HCT116 (cell line): ENCODE measurements at regions not wholly inside any gene's neighbourhood (a gene's known extent, or its start where the extent isn't known, plus 50 kb on each side); places are given as distances from the start of the nearest gene placed in this dataset.

Experiments used
- ATAC-seq: fragments of 200-7000 bp; cut with Tn5 transposase; 2 replicates; pipeline ENCODE4 v1.9.1; 2020; ENCODE audit warnings: mild to moderate bottlenecking, moderate library complexity
- BruUV-seq: library from RNA; stranded (reverse); fragments of 400-500 nt; replicated peaks from 2 replicates; lab custom pipeline; 2021; lab: Mats Ljungman, UMichigan
- CTCF ChIA-PET: fragments of 300-600 bp; sonication (Branson Sonifier 250); formaldehyde crosslinking; loops from one replicate; lab custom pipeline; 2021; ENCODE audit warnings: antibody characterized with exemption; lab: Charles Lee
- POLR2A ChIA-PET: fragments of 300-600, 350-600 bp; sonication (Branson Sonifier 250); formaldehyde crosslinking; loops from one replicate; lab custom pipeline; 2021; ENCODE audit warnings: antibody characterized with exemption; lab: Charles Lee
- RAD21 ChIA-PET, 2 experiments: fragments of 300-600 bp; sonication (Branson Sonifier 250); formaldehyde crosslinking; loops; one replicate each; lab custom pipeline; 2023; ENCODE audit warnings: low total read pairs in 2 of 2; ENCODE audit not compliant: uncharacterized antibody in 2 of 2, unreplicated experiment in 2 of 2, low non-redundant PET in 1 of 2; lab: Charles Lee
- DNase-seq: peaks from one replicate; pipeline ENCODE4 v3.0.0-alpha.2; 2010; ENCODE audit warnings: low read depth, low spot score
- H2AFZ ChIP-seq: fragments of 200-600 bp; shearing (Covaris generic), sonication (generic); 2 replicates; pipeline ENCODE4 v1.6.1; 2017; ENCODE audit warnings: low read depth, mixed run types, mixed read lengths, antibody characterized with exemption, low read length; ENCODE audit not compliant: poor library complexity, severe bottlenecking
- H3K27ac ChIP-seq: 2 replicates; pipeline ENCODE4 v1.5.1; 2012; ENCODE audit warnings: low read depth, low read length
- H3K27me3 ChIP-seq: fragments of 200-600 bp; sonication (generic); 2 replicates; pipeline ENCODE4 v1.6.1; 2016; ENCODE audit warnings: mixed run types, low read length, mixed read lengths; ENCODE audit not compliant: insufficient read depth
- H3K36me3 ChIP-seq, 2 experiments: fragments of 200-500 bp in 1 of 2; fragments of 200-600 bp in 1 of 2; sonication (Bioruptor generic) in 1 of 2; sonication (generic) in 1 of 2; 2 replicates each; pipeline versions ENCODE4 v1.5.1 to v1.6.1; 2014 to 2016; ENCODE audit warnings: low read length in 2 of 2, inconsistent platforms in 1 of 2, mixed read lengths in 1 of 2, mixed run types in 1 of 2; ENCODE audit not compliant: insufficient read depth in 2 of 2, control insufficient read depth in 1 of 2
- H3K4me1 ChIP-seq, 2 experiments: fragments of 200-600 bp in 1 of 2; sonication (generic) in 1 of 2; 2 replicates each; pipeline versions ENCODE4 v1.5.1 to v1.6.1; 2012 to 2017; ENCODE audit warnings: low read length in 2 of 2, inconsistent platforms in 1 of 2, mild to moderate bottlenecking in 1 of 2, mixed read lengths in 1 of 2, mixed run types in 1 of 2, moderate library complexity in 1 of 2; ENCODE audit not compliant: insufficient read depth in 2 of 2, control insufficient read depth in 1 of 2
- H3K4me2 ChIP-seq: fragments of 200-600 bp; sonication (generic); 2 replicates; pipeline ENCODE4 v1.6.1; 2017; ENCODE audit warnings: mixed run types, low read length, mixed read lengths
- H3K4me3 ChIP-seq, 2 experiments: fragments of 200-600 bp in 1 of 2; sonication (generic) in 1 of 2; replicated peaks in 1 of 2; 2 replicates each; pipeline ENCODE4 v1.5.1; 2011 to 2016; ENCODE audit warnings: low read length in 2 of 2, control low read depth in 1 of 2, low read depth in 1 of 2, mild to moderate bottlenecking in 1 of 2, mixed read lengths in 1 of 2, mixed run types in 1 of 2
- H3K79me2 ChIP-seq: fragments of 200-600 bp; sonication (generic); 2 replicates; pipeline ENCODE4 v1.6.1; 2017; ENCODE audit warnings: mild to moderate bottlenecking, mixed run types, low read length, moderate library complexity, mixed read lengths; ENCODE audit not compliant: insufficient read depth
- H3K9ac ChIP-seq: fragments of 200-600 bp; sonication (generic); 2 replicates; pipeline ENCODE4 v1.6.1; 2016; ENCODE audit warnings: low read length, mixed read lengths
- H3K9me2 ChIP-seq: fragments of 200-600 bp; sonication (generic), shearing (Covaris generic); 2 replicates; pipeline ENCODE4 v1.6.1; 2017; ENCODE audit warnings: mixed run types, mild to moderate bottlenecking, moderate library complexity; ENCODE audit not compliant: insufficient read depth
- H3K9me3 ChIP-seq, 2 experiments: fragments of 200-500 bp in 1 of 2; fragments of 200-600 bp in 1 of 2; sonication (Bioruptor generic) in 1 of 2; sonication (generic) in 1 of 2; 2 replicates each; pipeline ENCODE4 v1.6.1; 2014 to 2017; ENCODE audit warnings: low read length in 2 of 2, mixed read lengths in 2 of 2, inconsistent platforms in 1 of 2, low read depth in 1 of 2, mild to moderate bottlenecking in 1 of 2, mixed run types in 1 of 2, moderate library complexity in 1 of 2; ENCODE audit not compliant: control insufficient read depth in 1 of 2, insufficient read depth in 1 of 2
- H4K20me1 ChIP-seq: fragments of 200-600 bp; sonication (generic), shearing (Covaris generic); 2 replicates; pipeline ENCODE4 v1.6.1; 2017; ENCODE audit warnings: mixed run types, mild to moderate bottlenecking, moderate library complexity; ENCODE audit not compliant: insufficient read depth
- CBX3 ChIP-seq: IDR thresholded peaks from 2 replicates; pipeline ENCODE4 v1.6.1; 2012; ENCODE audit warnings: low read depth
- EZH2 ChIP-seq: fragments of 200-600 bp; sonication (generic); IDR thresholded peaks from 2 replicates; pipeline ENCODE4 v1.6.1; 2017; ENCODE audit warnings: antibody characterized with exemption, mixed run types
- RAD21 ChIP-seq: IDR thresholded peaks from 2 replicates; pipeline ENCODE4 v1.6.1; 2012; ENCODE audit warnings: low read depth, mild to moderate bottlenecking
- ZNF274 ChIP-seq: fragments of 200-500 bp; sonication (Bioruptor generic); IDR thresholded peaks from 2 replicates; pipeline ENCODE4 v1.6.1; 2014; ENCODE audit warnings: mild to moderate bottlenecking, low read depth, low read length, inconsistent platforms
- intact Hi-C: fragments of 100-400 bp; cut with micrococcal nuclease; formaldehyde crosslinking; loops from 2 replicates; pipeline ENCODE4 v1.10.0; 2022
- TF ChIP-seq, protein P1 (sequence below): IDR thresholded peaks from 2 replicates; pipeline ENCODE4 v1.6.1; 2012; ENCODE audit warnings: low read depth

DNA sequence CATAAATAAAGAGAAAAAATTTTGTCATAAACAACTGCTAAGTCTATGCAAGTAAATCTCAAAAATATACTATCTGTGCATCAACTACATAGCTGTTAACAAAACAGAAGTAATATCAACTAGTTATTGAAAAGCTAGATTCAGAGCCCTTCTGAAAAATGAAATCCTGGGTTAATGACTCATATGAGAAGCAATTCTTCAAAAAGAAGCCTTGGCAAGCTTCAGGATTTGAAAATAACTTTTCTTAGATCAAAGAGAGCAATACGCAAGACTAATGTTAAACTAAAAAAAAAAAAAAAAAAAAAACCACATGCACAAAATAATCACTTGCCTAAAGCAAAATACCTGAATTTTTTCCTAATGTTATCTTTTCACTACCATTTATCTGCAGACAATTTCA lies 566.1 kb upstream of the BOD1L1 start (continued):
- TF ChIP-seq CBX3 (no peak), EZH2 (no peak), RAD21 (no peak)
- TF ChIP-seq, all 23 proteins: peak for 0

DNA sequence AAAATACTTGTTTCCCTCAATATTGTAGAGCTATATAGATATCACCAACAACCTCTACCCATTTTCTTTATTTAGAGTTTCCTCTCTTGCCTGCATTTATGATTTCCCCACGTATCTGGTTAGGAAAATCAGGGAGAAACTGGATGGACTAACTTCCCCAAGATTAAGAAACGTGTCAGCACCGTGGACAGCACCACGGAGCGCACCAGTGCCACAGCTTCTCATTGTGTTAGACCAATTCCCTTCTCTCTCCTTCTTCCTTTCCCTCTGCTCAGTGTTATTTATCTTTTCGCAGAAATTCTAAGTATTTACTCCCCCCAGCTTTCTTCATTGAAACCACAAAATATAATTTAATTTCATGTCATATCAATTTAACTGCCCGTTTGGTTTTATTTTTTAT lies 568.6 kb upstream of the BOD1L1 start:
- Histone ChIP-seq H3K9me3 (peaks cover 0 to 31% of the 10 kb centered on the region in 2 experiments; a peak in 3 of 4 replicates), H3K27ac (no peak overlapping the region), H3K36me3 (no peaks in the 10 kb centered on the region), H3K79me2 (no peaks in the 10 kb centered on the region), H3K4me2 (no peak overlapping the region), H3K9me2 (no peaks in the 10 kb centered on the region), H3K4me1 (no peaks in the 10 kb centered on the region), H4K20me1 (no peaks in the 10 kb centered on the region), H3K27me3 (no peaks in the 10 kb centered on the region), H3K4me3 (no peak overlapping the region), H3K9ac (no peak overlapping the region), H2AFZ (no peak overlapping the region)
- ATAC-seq (no peak), DNase-seq (no peak)
- ChIA-PET CTCF (no interaction called here), POLR2A (no interaction called here), RAD21 (no interaction called here)
- BruUV-seq: no TSS peak
- TF ChIP-seq, protein P1, sequence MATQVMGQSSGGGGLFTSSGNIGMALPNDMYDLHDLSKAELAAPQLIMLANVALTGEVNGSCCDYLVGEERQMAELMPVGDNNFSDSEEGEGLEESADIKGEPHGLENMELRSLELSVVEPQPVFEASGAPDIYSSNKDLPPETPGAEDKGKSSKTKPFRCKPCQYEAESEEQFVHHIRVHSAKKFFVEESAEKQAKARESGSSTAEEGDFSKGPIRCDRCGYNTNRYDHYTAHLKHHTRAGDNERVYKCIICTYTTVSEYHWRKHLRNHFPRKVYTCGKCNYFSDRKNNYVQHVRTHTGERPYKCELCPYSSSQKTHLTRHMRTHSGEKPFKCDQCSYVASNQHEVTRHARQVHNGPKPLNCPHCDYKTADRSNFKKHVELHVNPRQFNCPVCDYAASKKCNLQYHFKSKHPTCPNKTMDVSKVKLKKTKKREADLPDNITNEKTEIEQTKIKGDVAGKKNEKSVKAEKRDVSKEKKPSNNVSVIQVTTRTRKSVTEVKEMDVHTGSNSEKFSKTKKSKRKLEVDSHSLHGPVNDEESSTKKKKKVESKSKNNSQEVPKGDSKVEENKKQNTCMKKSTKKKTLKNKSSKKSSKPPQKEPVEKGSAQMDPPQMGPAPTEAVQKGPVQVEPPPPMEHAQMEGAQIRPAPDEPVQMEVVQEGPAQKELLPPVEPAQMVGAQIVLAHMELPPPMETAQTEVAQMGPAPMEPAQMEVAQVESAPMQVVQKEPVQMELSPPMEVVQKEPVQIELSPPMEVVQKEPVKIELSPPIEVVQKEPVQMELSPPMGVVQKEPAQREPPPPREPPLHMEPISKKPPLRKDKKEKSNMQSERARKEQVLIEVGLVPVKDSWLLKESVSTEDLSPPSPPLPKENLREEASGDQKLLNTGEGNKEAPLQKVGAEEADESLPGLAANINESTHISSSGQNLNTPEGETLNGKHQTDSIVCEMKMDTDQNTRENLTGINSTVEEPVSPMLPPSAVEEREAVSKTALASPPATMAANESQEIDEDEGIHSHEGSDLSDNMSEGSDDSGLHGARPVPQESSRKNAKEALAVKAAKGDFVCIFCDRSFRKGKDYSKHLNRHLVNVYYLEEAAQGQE: peak; percentile 47
- no peak for TF ChIP-seq ZNF274
- intact Hi-C loops: no loop called here
